ENCODE measurements at regions not wholly inside any gene's neighbourhood (a gene's known extent, or its start where the extent isn't known, plus 50 kb on each side); places are given as distances from the start of the nearest gene placed in this dataset.
"Not testable (repeated sequence)": the region's sequence is repeated elsewhere in the genome, so short reads cannot be mapped to it uniquely, and the experiment has no call there.

GRCh38 chr1:245102149-245102548, 52.6 kb upstream of the KIF26B start:
- DNase-seq = not testable (repeated sequence)

GRCh38 chr1:245099401-245099800, 55.4 kb upstream of the KIF26B start:
- DNase-seq = no peak

- DNase-seq = no peak
Observed at GRCh38 chr1:245098924-245099323, 55.9 kb upstream of the KIF26B start.

DNA sequence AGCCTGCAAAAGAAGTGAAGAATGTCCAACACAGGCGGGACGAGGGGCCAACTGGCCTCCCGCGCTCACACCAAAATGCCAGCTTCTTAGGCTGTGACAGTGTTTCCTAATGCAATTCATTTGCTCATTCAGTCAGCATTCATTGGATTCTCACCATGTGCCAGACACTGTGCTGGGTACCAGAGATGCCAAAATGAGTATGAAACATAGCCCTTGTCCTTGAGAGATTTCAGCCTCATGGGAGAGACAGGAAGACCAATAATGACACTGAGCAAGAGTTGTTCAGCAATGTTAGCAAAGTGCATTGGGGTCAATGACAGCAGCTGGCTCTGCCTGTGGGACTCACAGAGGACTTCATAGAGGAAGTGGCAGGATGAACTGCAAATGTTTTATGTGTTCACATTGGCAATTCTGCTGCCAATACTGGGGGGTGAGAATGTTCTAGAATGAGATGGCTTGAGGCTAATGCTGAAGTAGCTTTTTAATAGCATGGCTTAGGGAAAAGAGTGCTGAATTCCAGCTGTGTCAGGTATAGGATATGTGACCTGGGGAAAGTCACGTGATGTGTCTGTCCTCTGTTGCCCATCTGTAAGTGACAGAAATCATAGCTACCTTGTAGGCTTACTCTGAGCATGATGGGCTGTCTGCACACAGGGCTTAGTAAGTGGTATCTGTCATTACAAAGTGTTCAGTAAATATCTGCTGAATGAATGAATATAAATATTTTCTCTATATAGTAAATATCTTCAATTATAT, 58.3 kb upstream of the KIF26B start:
- DNase-seq = no peak

DNA sequence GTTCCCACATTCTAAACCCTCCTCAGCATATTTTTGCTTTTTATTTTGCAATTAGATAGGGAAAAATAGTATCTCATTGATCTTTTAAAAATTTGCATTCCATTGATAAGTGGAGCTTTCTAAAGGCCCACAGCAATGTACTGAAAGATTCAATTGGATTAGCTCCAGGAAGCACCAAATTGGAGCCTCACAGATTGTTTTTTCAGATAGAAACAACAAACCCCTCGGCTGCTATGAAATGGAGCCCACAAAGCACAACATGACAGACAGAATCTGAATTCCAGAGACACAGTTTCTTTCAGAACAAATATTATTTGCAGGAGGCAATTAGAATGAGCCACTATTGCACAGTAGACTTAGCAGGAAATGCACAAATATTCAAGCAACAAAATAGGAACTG, 58.9 kb upstream of the KIF26B start:
- no peak for DNase-seq

DNA sequence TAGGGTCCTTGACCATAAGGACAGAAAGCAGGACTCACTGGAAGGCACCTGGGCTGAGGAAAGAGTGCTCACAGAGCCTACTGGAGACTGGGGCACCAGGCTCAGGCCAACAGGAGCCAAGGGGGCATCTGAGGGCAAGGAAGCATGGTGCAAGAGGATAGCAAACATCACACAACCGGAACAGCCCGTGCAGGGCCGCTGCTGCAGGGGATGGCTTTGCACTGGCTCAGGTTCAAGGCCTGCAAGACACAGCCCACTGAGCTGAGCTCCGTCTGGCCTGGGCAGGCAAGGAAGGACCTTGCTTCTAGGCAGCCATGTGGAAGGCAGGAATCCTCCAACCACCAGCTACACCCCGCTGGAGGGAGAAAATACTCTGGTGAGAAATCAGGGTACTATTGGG, 59.8 kb upstream of the KIF26B start:
- DNase-seq = no peak

DNA sequence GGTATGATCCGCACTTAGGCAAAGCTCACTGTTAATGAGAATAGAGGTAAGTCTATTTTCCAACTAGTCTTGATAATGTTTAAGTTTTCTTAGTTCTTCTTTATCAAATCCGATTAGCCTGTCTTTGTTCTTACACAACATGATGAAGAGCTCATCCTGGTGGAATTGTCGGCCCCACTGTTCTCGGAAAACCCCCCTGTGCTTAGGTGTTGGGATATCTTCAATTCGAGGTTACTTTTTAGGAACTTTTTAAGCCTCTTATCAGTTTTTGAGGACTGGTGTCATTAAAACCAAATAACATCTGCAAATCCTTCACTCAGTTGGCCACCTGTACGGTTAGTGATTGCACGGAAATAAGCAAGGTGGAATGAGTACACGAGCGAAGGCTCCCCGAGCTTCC, 60.7 kb upstream of the KIF26B start:
- no peak for DNase-seq

DNA sequence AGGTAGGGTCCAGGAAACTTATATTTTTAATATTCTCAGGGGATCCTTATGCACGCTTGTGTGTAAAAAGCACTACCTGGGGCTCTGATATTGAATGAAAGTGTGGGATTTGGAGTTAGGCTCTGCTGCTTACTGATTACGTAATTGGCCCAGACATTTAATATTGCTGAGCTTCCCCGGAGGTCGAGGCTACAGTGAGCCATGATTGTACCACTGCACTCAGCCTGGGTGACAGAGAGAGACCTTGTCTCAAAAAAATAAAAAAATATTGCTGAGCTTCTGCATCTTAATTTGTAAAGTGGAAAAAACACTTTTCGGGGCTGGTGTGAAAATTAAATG, 62.2 kb upstream of the KIF26B start:
- no peak for DNase-seq

GRCh38 chr1:245091818-245092637, 62.8 kb upstream of the KIF26B start:
- no peak for DNase-seq

GRCh38 chr1:245091171-245091621, 63.6 kb upstream of the KIF26B start:
- DNase-seq = no peak

GRCh38 chr1:245090491-245091090, 64.2 kb upstream of the KIF26B start:
- DNase-seq = no peak

DNA sequence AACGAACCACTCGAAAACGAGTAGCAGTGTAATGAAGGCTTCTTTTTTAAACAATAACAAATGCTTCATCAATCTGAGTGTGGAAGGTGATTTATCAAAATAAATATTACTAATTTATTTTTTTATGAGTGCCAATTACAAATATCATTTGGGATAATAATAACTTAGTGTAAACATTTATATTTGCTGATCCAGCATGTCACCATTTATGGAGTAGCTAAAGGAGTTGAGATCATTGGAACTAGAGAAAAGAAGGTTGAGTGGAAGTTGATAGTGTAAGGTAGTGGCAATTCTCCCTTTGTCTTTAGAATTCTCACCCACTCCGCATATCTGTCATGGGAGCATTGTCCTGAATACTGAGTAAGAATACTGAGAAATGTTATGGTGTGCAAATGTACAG, 67.1 kb upstream of the KIF26B start:
- DNase-seq = no peak

DNA sequence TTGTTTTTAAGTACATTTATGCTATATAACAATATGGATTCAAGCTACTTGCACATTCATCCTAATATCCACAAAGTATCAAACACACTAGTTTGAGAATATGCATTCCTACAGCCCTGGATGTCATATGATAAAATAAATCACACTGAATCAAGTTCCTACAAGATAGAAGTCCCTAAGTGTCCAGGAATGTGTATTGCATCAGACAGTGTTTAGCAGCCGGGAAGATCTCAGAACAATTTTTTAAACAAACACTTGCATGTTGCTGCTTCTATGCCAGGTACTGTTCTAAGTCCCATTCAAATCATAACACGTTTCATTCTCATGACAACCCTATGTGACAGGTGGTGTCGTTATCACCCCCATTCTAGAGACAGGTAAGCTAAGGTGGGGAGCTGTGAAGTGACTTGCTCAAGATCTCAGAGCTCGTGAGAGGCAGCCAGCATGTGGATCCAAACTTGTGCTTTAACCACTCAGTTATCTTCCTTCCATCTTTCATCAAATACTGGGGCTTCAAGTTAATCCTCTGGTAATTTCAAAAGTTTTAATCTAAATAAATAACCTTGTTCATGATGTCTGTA, 68.3 kb upstream of the KIF26B start:
- DNase-seq = no peak

DNA sequence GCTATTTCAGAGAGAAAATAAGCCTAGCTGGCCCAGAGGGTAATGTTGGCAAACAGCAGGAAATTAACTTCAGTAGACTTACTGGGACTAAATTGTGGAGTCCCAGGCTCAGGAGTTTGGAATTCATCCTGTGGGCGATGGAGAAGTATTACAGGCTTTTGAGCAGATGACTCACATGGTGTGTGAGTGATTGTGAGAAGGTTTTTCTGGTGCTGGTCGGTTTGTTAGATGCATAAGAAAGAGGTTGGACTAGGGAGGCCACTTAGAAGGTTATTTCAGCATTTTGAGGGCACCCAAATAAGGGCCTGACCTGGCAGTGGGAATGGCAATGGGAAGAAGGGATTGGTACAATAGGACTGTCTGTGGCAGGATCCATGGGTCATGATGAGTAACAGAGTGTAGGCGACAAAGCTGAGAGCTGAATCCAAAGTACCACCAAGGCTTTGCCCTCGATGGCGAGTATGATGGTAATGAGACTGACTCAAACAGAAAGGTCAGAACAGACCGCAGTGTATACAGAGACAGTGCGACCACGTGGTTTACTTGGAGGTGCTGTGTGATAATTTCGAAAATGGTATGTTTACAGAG, 69.2 kb upstream of the KIF26B start:
- DNase-seq = no peak

DNA sequence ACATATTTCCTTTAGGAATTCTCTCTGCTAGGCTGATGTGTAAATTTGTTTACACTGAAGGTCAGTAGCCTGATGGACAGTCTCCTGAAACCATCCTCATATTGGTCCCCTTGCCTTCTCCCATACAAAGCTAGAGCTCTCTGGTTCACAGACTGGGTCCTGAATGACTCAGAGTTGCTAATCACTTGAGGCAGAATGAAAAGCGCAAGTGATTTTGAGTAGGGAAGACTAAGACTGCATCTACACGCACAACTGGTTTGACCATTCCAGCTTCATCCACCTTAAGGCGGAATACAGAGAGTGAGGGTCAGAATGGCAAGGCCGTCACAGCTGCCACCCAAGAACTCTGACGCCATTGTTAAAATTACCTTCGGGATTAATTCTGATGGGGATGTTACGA, 70.2 kb upstream of the KIF26B start:
- DNase-seq = no peak

DNA sequence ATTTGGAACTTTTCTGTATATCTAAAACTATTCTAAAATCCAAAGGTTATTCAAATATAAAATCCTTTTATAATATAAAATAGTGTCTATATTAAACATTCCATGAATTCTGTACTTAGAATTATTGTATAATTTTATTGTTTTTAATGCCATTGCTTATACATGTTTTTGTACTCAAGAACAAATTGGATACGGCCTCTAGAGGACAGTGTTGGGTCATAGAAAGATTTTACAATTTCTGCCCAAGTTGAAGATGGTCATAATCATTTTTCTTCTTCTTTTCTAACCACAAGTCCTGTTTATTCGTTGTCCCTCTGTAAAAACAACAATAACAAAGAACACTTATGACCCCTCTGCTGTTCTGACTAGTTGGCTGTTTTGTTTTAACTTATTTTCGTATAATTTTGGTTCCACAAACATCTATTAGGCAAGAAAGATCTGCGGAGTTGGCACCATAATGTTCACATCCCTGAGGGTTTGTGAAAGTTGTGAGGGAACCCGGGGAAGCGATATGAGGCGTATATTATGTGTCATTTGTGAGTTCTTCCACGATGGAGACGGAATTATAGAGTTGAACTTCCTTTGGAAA, 75.7 kb upstream of the KIF26B start:
- DNase-seq = no peak

- DNase-seq = no peak
Observed at GRCh38 chr1:245074898-245075297, 79.9 kb upstream of the KIF26B start.

DNA sequence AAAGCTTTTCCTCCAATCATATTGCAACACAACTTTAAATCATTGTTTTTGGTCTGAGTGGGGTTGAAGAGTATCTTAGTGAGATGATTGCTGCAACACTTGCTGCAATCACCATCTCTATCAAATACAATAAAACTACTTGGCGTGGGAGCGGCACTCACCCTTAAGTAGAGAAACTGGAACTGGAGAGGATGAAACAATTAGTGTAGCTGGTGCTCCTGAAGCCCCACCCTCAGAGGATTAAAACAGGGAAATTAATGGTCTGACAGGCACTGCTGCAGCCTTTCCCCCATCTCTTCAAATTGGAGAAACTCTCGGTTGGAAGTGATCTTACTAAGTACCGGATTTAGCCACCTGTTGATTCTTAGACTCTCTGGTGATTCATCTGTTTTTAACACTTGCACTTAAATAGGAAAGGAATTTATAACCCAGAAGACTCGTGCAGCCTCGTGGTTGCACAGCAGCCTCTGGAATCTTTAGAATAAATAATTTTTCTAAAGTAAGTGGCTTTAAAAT, 80.5 kb upstream of the KIF26B start:
- peak; percentile 67 for DNase-seq

- no peak for DNase-seq
Observed at GRCh38 chr1:245070836-245071615, 83.8 kb upstream of the KIF26B start.

- DNase-seq = no peak
Observed at GRCh38 chr1:245067257-245067656, 87.5 kb upstream of the KIF26B start.

- no peak for DNase-seq
Observed at GRCh38 chr1:245062741-245063305, 92.0 kb upstream of the KIF26B start.

Data from NCI-H187 treated with DMSO at 0.1 percent for 48 hours (cell line).